Gastroesophageal sphincter (tissue), 3 donors: ENCODE measurements at regions not wholly inside any gene's neighbourhood (a gene's known extent, or its start where the extent isn't known, plus 50 kb on each side); places are given as distances from the start of the nearest gene placed in this dataset.

ENCODE experiments used
- CTCF ChIP-seq, 4 experiments: fragments of 200-600 bp in 2 of 4; fragments of 450-650 bp in 2 of 4; sonication (generic) in 1 of 4; IDR thresholded peaks; one replicate each; pipeline ENCODE4 v1.5.1; 2017 to 2019; ENCODE audit warnings: antibody characterized with exemption in 4 of 4, mild to moderate bottlenecking in 2 of 4, moderate library complexity in 2 of 4
- EP300 ChIP-seq: sonication (generic); formaldehyde crosslinking; IDR thresholded peaks from one replicate; pipeline ENCODE4 v1.6.1; 2017; ENCODE audit warnings: antibody characterized with exemption, mild to moderate bottlenecking
- POLR2A ChIP-seq, 2 donors: fragments of 450-650 bp; IDR thresholded peaks; one replicate each; pipeline ENCODE4 v1.6.1; 2017; ENCODE audit warnings: antibody characterized with exemption in 2 of 2, mild to moderate bottlenecking in 2 of 2, moderate library complexity in 1 of 2
- POLR2AphosphoS5 ChIP-seq: sonication (generic); formaldehyde crosslinking; IDR thresholded peaks from one replicate; pipeline ENCODE4 v1.6.1; 2017; ENCODE audit warnings: antibody characterized with exemption

GRCh38 chr6:67870321-67870720 lies 764.8 kb upstream of the ADGRB3 start:
- TF ChIP-seq CTCF (IDR thresholded peaks at IDR 0.05) (no peak), POLR2A (IDR thresholded peaks at IDR 0.05) (no peak), POLR2AphosphoS5 (no peak), EP300 (no peak)
